B cell (primary cell): ENCODE measurements at regions not wholly inside any gene's neighbourhood (a gene's known extent, or its start where the extent isn't known, plus 50 kb on each side); places are given as distances from the start of the nearest gene placed in this dataset.

ENCODE experiments used
- ATAC-seq: fragments of 200-7000 bp; cut with Tn5 transposase; one replicate; pipeline ENCODE4 v1.10.0; 2021; ENCODE audit warnings: low read depth, mild to moderate bottlenecking, moderate number of reproducible peaks, moderate library complexity
- CTCF ChIA-PET: fragments of 350-600 bp; sonication (Branson Sonifier 250); formaldehyde crosslinking; loops from one replicate; lab custom pipeline; 2021; ENCODE audit warnings: antibody characterized with exemption, inconsistent platforms; lab: Charles Lee
- POLR2A ChIA-PET: fragments of 350-600 bp; sonication (Branson Sonifier 250); formaldehyde crosslinking; loops from one replicate; lab custom pipeline; 2021; ENCODE audit warnings: antibody characterized with exemption; lab: Charles Lee
- DNase-seq: peaks from one replicate; pipeline ENCODE4 v3.0.0; 2013
- H2AFZ ChIP-seq: 2 replicates; pipeline ENCODE4 v1.6.1; 2012; ENCODE audit warnings: mild to moderate bottlenecking, low read depth, low read length; ENCODE audit not compliant: insufficient read depth, poor library complexity, severe bottlenecking
- H3K27ac ChIP-seq, 2 donors: 1 replicate in 1 of 2; 2 replicates in 1 of 2; pipeline ENCODE4 v1.5.1; 2012 to 2013; ENCODE audit warnings: low read length in 2 of 2, mild to moderate bottlenecking in 2 of 2, moderate library complexity in 1 of 2
- H3K27me3 ChIP-seq, 4 experiments: fragments of 200-600 bp in 1 of 4; sonication (generic) in 1 of 4; replicated peaks in 1 of 4; 1 replicate in 2 of 4; 2 replicates in 2 of 4; pipeline versions ENCODE4 v1.6.1 to v1.7.0; 2013 to 2016; ENCODE audit warnings: low read length in 3 of 4, mild to moderate bottlenecking in 2 of 4, mixed read lengths in 1 of 4, moderate library complexity in 1 of 4; ENCODE audit not compliant: insufficient read depth in 4 of 4, control insufficient read depth in 3 of 4; ENCODE audit errors: control extremely low read depth in 1 of 4
- H3K36me3 ChIP-seq, 2 experiments: replicated peaks in 1 of 2; 1 replicate in 1 of 2; 2 replicates in 1 of 2; pipeline versions ENCODE4 v1.6.1 to v1.7.1; 2013; ENCODE audit warnings: low read length in 1 of 2; ENCODE audit not compliant: insufficient read depth in 2 of 2, control insufficient read depth in 1 of 2; ENCODE audit errors: control extremely low read depth in 1 of 2, extremely low read depth in 1 of 2
- H3K4me1 ChIP-seq, 2 donors: fragments of 200-600 bp in 1 of 2; sonication (generic) in 1 of 2; 1 replicate in 1 of 2; 2 replicates in 1 of 2; pipeline versions ENCODE4 v1.5.1 to v1.6.1; 2013 to 2017; ENCODE audit warnings: low read length in 2 of 2; ENCODE audit not compliant: control insufficient read depth in 2 of 2, insufficient read depth in 2 of 2
- H3K4me2 ChIP-seq: replicated peaks from 2 replicates; pipeline ENCODE3; 2012; ENCODE audit warnings: mild to moderate bottlenecking, low read depth, low read length; ENCODE audit not compliant: poor library complexity, severe bottlenecking
- H3K4me3 ChIP-seq, 5 experiments: fragments of 200-600 bp in 1 of 5; sonication (generic) in 1 of 5; 1 replicate in 3 of 5; 2 replicates in 2 of 5; pipeline versions ENCODE4 v1.5.1 to v1.7.0; 2011 to 2016; ENCODE audit warnings: low read length in 4 of 5, mild to moderate bottlenecking in 4 of 5, low read depth in 2 of 5, control low read depth in 1 of 5, moderate library complexity in 1 of 5; ENCODE audit not compliant: insufficient read depth in 1 of 5; ENCODE audit errors: control extremely low read depth in 1 of 5, extremely low read depth in 1 of 5
- H3K79me2 ChIP-seq: fragments of 200-600 bp; sonication (generic); one replicate; pipeline ENCODE4 v1.6.0; 2016; ENCODE audit warnings: low read length; ENCODE audit not compliant: control insufficient read depth, insufficient read depth
- H3K9ac ChIP-seq: fragments of 200-600 bp; sonication (generic); 2 replicates; pipeline ENCODE4 v1.6.1; 2017; ENCODE audit warnings: mild to moderate bottlenecking, low read length, moderate library complexity
- H3K9me3 ChIP-seq, 3 donors: one replicate each; pipeline versions ENCODE4 v1.6.1 to v1.7.1; 2013; ENCODE audit warnings: low read length in 2 of 3; ENCODE audit not compliant: control insufficient read depth in 2 of 3, insufficient read depth in 1 of 3; ENCODE audit errors: control extremely low read depth in 1 of 3
- H4K20me1 ChIP-seq: 2 replicates; pipeline ENCODE4 v1.6.0; 2012; ENCODE audit warnings: mild to moderate bottlenecking, low read length; ENCODE audit not compliant: insufficient read depth, control insufficient read depth, poor library complexity, severe bottlenecking
- H3K27ac Mint-ChIP-seq: one replicate; pipeline ENCODE4 v1.8.0; 2021; ENCODE audit warnings: mixed read lengths
- H3K27me3 Mint-ChIP-seq: one replicate; pipeline ENCODE4 v1.8.0; 2021; ENCODE audit warnings: mixed read lengths
- H3K4me1 Mint-ChIP-seq: one replicate; pipeline ENCODE4 v1.8.0; 2021; ENCODE audit warnings: mixed read lengths
- H3K4me3 Mint-ChIP-seq: one replicate; pipeline ENCODE4 v1.8.0; 2021; ENCODE audit warnings: mixed read lengths
- H3K9me3 Mint-ChIP-seq: one replicate; pipeline ENCODE4 v1.8.0; 2022; ENCODE audit warnings: mixed read lengths; ENCODE audit not compliant: insufficient read depth
- EZH2 ChIP-seq: IDR thresholded peaks from 2 replicates; pipeline ENCODE4 v1.6.1; 2012; ENCODE audit warnings: borderline replicate concordance, low read depth, mild to moderate bottlenecking, moderate library complexity, low read length; ENCODE audit not compliant: insufficient read depth, poor library complexity, severe bottlenecking
- WGBS: methylation state at CpG from one replicate; pipeline ENCODE4 v1.1.5; 2013; ENCODE audit warnings: missing lambda C conversion rate; ENCODE audit not compliant: insufficient coverage; 5-methylcytosine and 5-hydroxymethylcytosine counted together
- intact Hi-C: fragments of 100-400 bp; cut with micrococcal nuclease; formaldehyde crosslinking; loops from one replicate; pipeline ENCODE4 v1.10.0; 2022
- TF ChIP-seq, protein P1 (sequence below): fragments of 200-600 bp; IDR thresholded peaks from one replicate; pipeline ENCODE4 v1.8.0; 2022; ENCODE audit warnings: antibody characterized with exemption, mild to moderate bottlenecking

DNA sequence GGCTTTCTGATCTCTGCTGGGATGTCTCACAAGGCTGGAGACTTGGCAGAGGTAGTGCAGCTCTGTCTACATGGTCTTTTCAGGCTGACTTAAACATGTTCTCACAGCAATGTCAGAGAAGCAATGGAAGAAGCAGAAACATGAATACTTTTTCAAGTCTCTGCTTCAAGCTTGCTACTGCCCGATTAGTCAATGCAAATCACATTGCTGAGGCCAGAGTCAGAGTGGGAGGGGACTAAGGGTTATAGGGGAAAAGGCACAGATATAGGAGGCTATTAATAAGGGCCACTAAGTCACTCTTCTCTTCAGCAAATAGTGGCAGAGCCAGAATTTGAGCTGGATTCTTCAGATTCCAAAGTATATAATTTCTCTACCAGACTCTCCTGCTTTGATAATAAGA, 390.5 kb downstream of the TMEM135 start:
- Mint-ChIP-seq H3K27me3 (peaks cover 2% of the 10 kb centered on the region), H3K4me3 (no peak overlapping the region), H3K4me1 (no peaks in the 10 kb centered on the region), H3K9me3 (no peaks in the 10 kb centered on the region), H3K27ac (no peak overlapping the region)
- 78% methylated on average over 1 of the region's 1 CpG for WGBS
- CTCF ChIA-PET, result interaction anchor here (1.0 kb wide), 1 partner anchor 9 kb away, joined by 4 read pairs; no protein-coding TSS in a partner anchor
- no peak overlapping the region for H2AFZ ChIP-seq
- POLR2A ChIA-PET, result no interaction called here
- DNase-seq, result no peak
- H3K4me1 ChIP-seq, result no peaks in the 10 kb centered on the region
- no peak overlapping the region for H3K9ac ChIP-seq
- H3K27ac ChIP-seq, result no peak overlapping the region
- no peak for ATAC-seq
- H3K9me3 ChIP-seq, result no peaks in the 10 kb centered on the region
- H4K20me1 ChIP-seq, result no peaks in the 10 kb centered on the region
- no peaks in the 10 kb centered on the region for H3K79me2 ChIP-seq
- no peak overlapping the region for H3K4me3 ChIP-seq
- intact Hi-C loops, result loop anchor here (10.0 kb wide), 1 partner anchor 973 kb away; no protein-coding TSS in a partner anchor
- H3K27me3 ChIP-seq, result no peaks in the 10 kb centered on the region
- no peak overlapping the region for H3K4me2 ChIP-seq
- no peaks in the 10 kb centered on the region for H3K36me3 ChIP-seq
- no peak for TF ChIP-seq EZH2
- TF ChIP-seq, protein P1, sequence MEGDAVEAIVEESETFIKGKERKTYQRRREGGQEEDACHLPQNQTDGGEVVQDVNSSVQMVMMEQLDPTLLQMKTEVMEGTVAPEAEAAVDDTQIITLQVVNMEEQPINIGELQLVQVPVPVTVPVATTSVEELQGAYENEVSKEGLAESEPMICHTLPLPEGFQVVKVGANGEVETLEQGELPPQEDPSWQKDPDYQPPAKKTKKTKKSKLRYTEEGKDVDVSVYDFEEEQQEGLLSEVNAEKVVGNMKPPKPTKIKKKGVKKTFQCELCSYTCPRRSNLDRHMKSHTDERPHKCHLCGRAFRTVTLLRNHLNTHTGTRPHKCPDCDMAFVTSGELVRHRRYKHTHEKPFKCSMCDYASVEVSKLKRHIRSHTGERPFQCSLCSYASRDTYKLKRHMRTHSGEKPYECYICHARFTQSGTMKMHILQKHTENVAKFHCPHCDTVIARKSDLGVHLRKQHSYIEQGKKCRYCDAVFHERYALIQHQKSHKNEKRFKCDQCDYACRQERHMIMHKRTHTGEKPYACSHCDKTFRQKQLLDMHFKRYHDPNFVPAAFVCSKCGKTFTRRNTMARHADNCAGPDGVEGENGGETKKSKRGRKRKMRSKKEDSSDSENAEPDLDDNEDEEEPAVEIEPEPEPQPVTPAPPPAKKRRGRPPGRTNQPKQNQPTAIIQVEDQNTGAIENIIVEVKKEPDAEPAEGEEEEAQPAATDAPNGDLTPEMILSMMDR, result no peak

DNA sequence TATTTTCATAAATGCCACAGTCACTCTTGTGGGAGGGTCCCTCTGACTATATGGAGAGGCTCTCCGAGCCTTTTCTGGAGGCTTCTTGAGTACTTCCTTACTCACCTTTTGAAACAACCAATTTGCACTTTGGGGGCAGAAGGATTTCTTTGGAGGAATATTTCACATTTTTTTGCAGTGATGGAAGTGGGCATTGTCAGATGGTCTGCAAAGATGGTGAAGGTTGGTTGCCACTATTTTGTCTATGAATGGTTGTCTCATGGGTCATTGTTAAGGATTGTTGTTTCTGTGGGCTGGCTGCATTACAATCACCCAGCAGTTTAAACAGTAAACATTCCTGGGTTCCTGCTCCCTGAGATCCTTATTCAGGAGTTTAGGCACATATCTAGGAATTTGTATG, 388.2 kb downstream of the TMEM135 start:
- CTCF ChIA-PET, result no interaction called here
- Histone ChIP-seq H3K27me3 (no peaks in the 10 kb centered on the region), H3K4me3 (no peak overlapping the region), H3K27ac (no peak overlapping the region), H3K9me3 (no peaks in the 10 kb centered on the region), H3K4me1 (no peaks in the 10 kb centered on the region), H3K4me2 (no peak overlapping the region), H3K9ac (no peak overlapping the region), H3K36me3 (no peaks in the 10 kb centered on the region), H4K20me1 (no peaks in the 10 kb centered on the region), H2AFZ (no peak overlapping the region), H3K79me2 (no peaks in the 10 kb centered on the region)
- WGBS, result no CpG with 5 or more reads among the region's 1 CpG
- no peak for DNase-seq
- H3K4me1 Mint-ChIP-seq, result no peaks in the 10 kb centered on the region
- no peak overlapping the region for H3K4me3 Mint-ChIP-seq
- no peak overlapping the region for H3K27ac Mint-ChIP-seq
- peaks cover 2% of the 10 kb centered on the region for H3K27me3 Mint-ChIP-seq
- intact Hi-C loops, result loop anchor here (10.0 kb wide), 1 partner anchor 971 kb away; no protein-coding TSS in a partner anchor
- H3K9me3 Mint-ChIP-seq, result no peaks in the 10 kb centered on the region
- ATAC-seq, result no peak
- POLR2A ChIA-PET, result no interaction called here
- no peak for TF ChIP-seq EZH2
- TF ChIP-seq, protein P1, result no peak
